NB4 (cell line): ENCODE measurements at regions not wholly inside any gene's neighbourhood (a gene's known extent, or its start where the extent isn't known, plus 50 kb on each side); places are given as distances from the start of the nearest gene placed in this dataset.

Experiments
- MYC ChIP-seq: IDR thresholded peaks from 2 replicates; pipeline ENCODE4 v1.6.1; 2011; ENCODE audit warnings: low read depth, low read length
- POLR2A ChIP-seq: IDR thresholded peaks from 2 replicates; pipeline ENCODE4 v1.6.1; 2011; ENCODE audit warnings: mild to moderate bottlenecking; ENCODE audit not compliant: insufficient read length; ENCODE audit errors: extremely low read depth
- TF ChIP-seq, protein P1 (sequence below): IDR thresholded peaks from one replicate; pipeline ENCODE4 v1.5.1; 2012; ENCODE audit warnings: low read depth, low read length
- TF ChIP-seq, protein P2 (sequence below): IDR thresholded peaks from 2 replicates; pipeline ENCODE4 v1.6.1; 2011; ENCODE audit warnings: low read depth, low read length

- TF ChIP-seq POLR2A (no peak), MYC (no peak)
- TF ChIP-seq, protein P1, sequence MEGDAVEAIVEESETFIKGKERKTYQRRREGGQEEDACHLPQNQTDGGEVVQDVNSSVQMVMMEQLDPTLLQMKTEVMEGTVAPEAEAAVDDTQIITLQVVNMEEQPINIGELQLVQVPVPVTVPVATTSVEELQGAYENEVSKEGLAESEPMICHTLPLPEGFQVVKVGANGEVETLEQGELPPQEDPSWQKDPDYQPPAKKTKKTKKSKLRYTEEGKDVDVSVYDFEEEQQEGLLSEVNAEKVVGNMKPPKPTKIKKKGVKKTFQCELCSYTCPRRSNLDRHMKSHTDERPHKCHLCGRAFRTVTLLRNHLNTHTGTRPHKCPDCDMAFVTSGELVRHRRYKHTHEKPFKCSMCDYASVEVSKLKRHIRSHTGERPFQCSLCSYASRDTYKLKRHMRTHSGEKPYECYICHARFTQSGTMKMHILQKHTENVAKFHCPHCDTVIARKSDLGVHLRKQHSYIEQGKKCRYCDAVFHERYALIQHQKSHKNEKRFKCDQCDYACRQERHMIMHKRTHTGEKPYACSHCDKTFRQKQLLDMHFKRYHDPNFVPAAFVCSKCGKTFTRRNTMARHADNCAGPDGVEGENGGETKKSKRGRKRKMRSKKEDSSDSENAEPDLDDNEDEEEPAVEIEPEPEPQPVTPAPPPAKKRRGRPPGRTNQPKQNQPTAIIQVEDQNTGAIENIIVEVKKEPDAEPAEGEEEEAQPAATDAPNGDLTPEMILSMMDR, result no peak
- TF ChIP-seq, protein P2, sequence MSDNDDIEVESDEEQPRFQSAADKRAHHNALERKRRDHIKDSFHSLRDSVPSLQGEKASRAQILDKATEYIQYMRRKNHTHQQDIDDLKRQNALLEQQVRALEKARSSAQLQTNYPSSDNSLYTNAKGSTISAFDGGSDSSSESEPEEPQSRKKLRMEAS, result no peak
These were observed 72.0 kb upstream of the RAB6C start for GRCh38 chr2:129907256-129907998.
